Skin of body (tissue), 1 donor: ENCODE measurements at regions not wholly inside any gene's neighbourhood (a gene's known extent, or its start where the extent isn't known, plus 50 kb on each side); places are given as distances from the start of the nearest gene placed in this dataset.
A peak's percentile ranks its signal among the peaks of the same experiment; 100 is the strongest.
"Not testable (repeated sequence)": the region's sequence is repeated elsewhere in the genome, so short reads cannot be mapped to it uniquely, and the experiment has no call there.

Source experiments
- DNase-seq: peaks from one replicate; lab custom pipeline; 2025; lab: John Stamatoyannopoulos, UW

DNA sequence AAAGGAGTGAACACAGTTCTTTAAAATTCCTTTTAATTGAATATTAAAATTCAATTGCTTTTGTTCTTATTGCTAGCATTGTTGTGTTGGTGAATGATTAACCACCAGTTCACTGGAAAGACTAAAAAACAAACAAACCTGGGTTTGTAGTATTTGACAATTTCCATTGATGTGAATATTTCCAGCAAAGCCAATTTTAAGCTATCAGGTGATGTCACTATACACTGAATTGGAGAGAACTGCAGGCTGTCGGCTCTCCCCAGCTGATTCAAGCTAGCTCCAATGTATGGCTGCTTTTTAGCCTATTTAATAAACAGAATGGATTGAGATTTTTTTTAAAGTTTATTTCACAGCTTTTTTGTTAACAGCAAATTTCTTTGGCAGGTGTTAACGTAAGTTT lies 1753.6 kb upstream of the SEL1L start:
- no peak for DNase-seq

DNA sequence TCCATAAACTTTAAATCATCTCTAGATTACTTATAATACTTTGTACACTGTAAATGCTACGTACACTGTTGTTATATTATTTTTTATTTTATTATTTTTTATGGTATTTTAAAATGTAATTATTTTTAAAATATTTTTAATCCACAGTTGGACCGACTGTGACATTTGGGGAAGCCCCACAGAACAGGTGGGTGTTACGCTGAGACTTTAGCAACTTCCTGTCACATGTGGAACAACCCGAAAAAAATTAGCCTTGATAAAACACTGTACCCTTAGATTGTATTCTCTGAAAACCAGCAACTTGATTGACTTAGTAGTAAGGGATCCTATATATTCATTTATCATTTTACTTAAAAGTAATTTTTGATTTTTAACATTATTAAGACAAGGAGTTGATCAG lies 1755.7 kb upstream of the SEL1L start:
- DNase-seq = no peak

DNA sequence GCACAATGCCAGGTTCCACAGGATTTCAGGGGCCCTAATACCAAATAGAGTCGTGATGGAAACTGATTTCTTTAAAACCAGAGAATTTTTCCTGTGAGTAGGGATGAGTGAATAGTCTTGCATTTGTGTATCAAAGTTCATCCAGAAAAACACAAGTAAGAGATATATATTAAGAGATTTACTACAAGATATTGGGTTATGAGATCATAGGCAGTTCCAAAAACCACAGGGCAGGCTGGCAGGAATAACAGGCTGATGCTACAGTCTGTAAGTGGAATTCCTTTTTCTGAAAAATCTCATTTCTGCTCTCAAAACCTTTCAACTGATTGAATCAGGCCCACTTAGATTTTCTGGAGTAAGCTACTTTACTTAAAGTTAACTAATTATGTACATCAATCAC lies 1756.2 kb upstream of the SEL1L start:
- no peak for DNase-seq

DNA sequence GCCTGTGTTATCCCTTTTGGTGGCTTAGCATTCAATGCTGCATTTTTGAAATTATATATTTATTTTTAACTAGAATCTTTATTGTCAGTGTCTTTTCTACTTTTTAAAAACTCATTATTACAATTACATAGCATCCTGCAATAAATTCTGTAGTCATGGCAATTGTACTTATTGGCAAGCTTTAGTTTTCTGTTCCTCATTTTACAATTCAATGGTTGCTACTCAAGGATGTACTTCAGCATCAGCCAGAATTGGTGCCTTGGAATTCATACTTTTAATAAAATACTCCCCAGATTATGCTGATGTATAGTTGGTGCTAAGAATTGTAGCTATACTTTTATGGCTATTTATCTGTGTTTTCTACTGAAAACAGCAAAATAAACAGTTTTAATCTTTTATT lies 1756.8 kb upstream of the SEL1L start:
- DNase-seq = no peak

DNA sequence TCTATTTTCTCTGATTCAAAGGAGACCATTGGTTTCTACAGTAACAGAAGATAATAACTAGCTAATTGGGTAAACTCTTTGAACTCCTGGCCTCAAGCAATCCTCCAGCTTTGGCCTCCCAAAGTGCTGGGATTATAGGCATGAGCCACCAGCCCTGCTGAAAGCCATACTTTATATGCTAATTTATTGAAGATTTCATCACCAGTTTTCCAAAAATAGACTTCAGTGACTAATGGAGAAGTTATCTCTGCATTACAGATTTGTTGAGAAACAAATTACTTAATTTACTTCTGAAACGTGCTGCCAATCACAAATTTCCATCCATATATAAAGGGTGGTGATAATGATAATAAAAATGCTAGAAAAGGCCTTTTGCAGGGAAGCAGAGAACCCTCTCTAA lies 1758.1 kb upstream of the SEL1L start:
- DNase-seq = no peak

DNA sequence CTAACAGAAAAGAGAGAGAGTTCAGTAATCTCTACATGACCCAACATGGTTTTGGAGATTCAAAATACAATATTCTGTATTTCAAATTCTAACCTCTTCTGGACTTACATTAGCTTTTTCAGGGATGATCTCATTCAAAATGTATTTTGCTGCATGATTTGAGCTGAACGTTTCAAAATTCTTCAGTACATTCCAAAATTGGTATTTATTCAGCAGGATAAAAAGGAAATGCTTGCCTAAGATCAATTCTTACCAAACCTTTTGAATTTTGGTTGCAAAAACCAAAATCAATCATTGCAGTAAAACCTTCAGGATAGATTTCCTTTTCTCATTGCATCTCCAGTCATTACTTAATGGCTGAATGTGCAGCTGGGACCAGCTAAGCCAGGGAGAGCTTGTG lies 1761.3 kb upstream of the SEL1L start:
- no peak for DNase-seq

DNA sequence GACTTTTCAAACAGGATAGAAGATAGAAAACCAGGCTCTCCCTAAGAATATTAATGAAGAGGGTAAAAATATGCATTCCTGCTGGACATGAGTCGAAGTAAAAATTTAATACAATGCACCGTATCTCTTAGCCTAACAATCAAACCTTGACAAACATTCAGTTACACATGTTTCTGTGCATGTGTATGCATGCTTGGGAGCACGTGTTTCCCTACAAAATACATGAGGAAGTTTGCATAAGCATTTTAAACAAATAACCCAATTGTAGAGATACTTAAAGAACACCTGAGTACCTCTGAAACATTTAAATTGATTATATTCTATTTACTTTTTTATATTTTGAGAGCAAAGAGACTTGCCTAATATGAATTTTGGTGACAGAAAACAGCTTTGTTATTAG lies 1763.7 kb upstream of the SEL1L start:
- no peak for DNase-seq

DNA sequence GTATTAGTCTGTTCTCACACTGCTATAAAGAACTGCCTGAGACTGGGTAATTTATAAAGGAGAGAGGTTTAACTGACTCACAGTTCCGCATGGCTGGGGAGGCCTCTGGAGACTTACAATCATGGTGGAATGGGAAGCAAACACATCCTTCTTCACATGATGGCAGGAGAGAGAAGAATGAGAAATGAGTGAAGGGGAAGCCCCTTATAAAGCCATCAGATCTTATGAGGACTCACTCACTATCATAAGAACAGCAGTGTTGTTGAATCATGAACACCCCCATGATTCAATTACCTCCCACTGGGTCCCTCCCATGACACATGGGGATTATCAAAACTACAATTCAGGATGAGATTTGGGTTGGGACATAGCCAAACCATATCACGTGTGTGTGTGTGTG lies 1764.4 kb upstream of the SEL1L start:
- not testable (repeated sequence) for DNase-seq

DNA sequence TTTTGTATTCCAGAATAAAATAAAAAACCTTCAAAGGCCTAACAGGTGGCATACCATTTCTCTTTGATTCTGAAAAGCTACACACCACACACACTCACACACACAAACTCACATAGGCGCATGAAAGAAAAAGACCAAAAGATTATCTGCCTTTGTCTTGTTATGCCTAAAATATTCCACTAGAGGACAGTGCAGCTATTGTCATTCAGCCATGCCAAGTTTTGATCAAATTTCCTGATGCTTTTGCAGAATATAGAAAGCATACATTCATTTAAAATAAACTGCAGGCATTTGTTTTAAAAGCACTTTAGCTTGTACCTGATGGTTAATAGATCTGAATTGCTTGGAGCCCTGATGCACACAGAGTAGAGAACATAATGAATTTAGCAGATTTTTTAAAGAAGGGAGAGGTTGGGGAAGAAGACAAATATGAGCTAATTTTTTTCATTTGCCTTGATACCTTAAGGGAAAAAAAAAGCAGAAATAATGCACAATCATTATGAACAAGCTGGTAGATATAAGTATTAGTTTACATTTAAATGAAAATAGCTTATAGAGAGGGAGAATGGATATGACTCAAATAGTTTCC lies 1766.9 kb upstream of the SEL1L start:
- peak; percentile 63 for DNase-seq

DNA sequence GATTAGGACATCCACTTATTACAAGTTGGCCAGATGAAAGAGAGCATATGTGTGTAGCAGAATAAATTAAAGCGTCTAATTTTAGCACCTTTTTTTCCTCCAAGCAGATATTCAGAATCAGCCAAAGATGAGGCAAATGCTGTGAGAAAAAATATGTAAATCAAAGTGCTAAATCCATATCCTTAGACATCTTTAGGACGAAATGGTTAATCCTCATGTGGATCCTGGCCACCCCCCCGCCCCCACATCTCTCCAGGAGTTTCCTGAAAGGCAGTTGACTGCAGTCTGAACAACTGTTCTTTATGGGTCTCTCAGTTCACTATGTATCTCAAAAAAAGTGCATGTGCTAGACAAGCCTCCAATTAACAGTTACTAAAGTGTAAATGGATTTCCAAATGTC lies 1768.1 kb upstream of the SEL1L start:
- no peak for DNase-seq

DNA sequence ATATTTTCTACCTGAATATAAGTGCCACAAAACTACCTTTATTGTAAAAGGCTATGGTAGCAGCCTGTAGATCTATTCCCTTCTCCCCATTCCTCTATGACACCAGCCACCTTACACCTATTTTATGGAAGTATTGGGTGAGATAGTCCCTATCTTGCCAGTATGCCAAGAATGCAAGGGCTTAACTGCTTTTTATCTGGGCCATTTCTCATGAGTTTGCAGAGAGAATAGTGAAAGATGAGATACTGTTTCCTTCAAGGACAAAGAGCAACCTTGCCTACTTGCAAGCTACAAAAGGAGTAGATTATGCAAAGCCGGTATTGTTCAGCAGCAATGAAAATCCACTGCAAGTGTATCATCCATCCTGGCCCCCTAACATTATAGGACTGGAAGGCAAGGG lies 1775.6 kb upstream of the SEL1L start:
- no peak for DNase-seq

DNA sequence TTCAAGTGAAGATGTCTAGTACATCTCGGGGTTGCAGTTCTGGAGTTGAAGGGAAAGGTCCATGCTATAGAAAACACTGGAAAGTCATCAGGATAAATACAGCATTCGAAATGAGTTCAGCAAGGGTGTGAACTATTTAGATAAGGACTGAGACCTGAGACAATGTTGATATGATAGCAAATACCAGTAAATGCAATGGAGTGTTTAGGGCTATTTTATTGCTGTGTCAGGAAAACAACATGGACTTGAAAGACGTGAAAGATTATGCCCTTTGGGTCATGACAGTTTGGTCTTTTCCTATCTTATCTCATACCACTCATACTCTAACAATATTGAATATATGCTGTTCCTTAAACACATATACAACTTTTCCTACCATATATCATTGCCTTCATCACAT lies 1776.2 kb upstream of the SEL1L start:
- no peak for DNase-seq

DNA sequence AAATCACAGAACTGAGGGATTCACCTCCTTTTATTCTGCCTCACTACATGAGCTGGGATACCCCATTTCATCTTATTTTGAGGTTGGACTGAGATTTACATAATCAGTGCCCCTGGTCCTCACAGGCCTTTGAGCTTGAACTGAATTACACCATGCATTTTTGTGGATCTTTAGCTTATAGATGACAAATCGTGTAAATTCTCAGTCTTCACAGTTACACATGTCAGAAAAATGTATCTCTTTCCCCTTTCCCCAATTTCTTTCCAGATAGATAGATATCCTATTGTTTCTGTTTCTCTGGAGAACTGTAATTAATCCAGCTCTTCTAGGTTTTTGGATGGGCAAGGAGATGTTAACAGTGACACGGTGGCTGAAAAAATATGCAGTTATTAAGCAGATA lies 1778.9 kb upstream of the SEL1L start:
- DNase-seq = no peak

DNA sequence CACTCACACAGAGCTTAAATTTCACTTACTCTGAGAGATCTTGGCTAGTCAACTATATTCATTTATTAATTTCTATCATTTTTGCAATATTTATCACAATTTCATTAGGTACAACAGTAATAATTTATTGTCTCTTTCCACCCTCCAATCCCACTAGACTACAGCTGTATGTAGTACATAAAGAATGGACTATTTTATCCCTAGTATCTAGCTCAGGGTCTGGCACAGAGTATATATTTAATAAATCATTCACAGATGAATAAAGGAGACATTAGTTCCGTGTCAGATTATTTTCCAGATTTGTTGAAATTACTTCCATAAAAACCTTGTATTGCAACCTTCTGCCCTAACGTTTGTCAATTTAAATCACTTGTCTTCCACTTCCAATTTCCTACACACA lies 1781.1 kb upstream of the SEL1L start:
- DNase-seq = no peak

DNA sequence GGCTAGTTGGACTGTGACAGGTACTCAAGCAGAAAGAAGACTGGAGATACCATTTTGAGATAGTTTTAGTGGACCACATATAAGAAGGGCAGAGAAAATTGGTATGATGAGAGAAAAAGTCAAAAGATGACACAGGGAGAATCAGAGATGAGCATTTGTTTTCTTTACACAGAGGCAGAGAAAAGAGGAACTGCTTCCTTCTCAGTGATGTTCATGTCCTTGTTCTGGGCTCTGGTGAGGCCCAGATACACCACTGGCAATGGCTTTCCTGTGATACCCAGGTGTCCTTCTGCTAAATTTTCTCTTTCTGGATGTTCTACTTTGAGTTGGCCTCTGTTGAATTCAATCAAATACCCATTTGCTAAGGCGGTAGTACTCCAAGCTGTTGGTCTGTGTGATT lies 1782.7 kb upstream of the SEL1L start:
- DNase-seq = no peak

DNA sequence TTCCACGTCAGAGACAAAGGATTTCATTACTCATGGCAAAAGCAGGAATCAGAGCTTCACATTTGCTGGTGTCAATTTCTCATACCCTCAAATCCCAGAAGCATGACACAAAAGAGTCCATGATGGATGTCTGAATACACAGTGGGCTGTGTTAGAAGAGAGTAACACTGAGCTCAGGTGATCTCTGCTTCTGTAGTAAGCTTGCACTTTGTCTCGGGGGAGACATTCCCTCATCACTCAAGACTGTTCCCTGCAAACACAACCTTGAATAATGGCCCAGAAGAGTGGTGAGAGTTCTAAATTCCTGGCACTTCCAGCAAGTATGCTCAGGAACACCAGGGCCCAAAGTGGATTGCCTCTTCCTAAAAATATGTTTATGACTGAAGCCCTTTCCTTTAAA lies 1787.2 kb upstream of the SEL1L start:
- DNase-seq = no peak

DNA sequence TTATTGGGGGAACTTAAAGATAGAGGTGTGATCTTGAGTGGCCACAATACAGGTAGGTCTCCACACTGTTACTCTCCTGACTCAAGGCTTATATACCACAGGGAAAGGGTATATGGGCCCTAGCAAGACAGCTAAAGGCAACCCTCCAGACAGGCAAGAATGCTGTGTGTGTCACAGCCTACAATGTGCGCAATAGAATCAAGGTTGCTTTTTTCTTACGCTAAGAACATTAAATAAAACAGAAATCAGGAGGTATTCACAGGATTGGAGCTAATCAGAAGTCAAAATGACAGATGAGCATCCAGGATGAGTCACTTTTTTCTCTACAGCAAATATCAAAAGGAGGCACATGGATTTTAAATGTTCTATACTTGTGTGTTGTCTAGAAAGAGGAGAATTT lies 1797.9 kb upstream of the SEL1L start:
- DNase-seq = no peak

DNA sequence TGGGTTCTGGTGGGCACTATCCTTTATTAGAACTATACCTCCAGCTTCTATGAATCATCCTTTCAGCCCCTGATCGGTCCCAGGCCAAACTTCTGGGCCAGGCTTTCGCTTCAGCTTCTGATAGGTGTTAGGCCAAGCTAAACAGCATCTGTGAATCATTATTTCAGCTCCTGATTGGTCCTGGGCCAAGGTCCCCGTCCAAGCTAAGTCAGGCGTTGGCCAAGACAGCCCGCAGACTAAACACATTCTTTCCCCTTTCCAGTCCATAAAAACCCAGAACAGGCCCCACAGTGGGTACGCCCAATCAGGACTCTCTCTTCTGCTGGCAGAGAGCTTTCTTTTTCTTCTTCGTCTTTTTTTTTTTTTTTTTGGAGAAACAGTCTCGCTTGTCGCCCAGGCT lies 1808.9 kb upstream of the SEL1L start:
- DNase-seq = peak; percentile 0

DNA sequence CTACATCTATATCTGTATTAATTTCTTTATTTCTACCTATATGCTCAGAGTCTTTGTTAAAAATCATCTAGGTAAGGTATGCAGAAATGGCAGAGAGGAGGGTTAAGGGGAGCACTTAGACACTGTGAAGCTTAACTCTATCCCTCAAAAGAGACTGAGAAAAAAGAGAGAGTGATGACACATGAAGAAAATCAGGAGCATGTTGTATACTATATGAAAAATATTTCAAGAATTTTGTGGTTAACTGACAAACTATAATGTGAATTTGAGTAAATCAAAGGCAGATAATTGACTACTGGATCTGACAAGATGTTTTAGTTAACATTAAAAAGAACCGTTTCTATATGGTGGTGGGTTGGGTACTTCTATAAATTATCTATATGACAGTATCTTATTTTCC lies 1814.2 kb upstream of the SEL1L start:
- no peak for DNase-seq

DNA sequence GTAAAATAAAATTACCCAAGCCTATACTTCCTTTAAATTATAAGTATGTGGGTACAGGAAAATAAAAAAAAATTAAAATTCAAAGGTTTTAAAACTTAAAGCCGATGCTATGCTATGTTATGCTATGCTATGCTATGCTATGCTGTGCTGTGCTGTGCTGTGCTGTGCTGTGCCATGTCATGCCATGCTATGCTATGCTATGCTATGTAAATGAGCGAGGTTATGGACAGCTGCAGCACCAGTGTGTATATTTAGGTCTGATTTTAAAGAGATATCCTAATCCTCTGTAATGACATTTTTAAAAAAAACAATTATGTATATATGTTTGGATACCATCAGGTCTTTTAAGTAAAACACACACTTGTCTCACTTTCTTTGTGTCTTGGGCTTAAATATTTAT lies 1822.0 kb upstream of the SEL1L start:
- DNase-seq = no peak

DNA sequence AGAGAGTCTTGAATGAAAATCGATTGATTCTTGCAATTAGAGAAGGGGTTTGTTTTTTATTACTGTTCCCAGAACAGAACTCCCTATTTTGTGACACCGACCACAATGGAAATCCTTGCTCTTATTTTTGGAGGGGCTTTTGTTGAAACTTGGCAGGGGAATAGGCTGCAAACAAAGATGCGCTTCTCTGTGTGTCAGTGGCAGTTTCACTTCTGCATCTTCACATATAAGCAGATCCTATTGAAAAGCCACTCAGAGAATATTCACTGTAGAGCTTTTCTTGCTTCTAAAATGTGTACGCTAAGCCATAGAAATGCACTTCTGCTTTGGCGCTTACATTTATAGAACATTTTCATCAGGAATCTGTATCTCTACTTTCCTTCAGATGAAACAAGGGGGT lies 1822.4 kb upstream of the SEL1L start:
- no peak for DNase-seq

DNA sequence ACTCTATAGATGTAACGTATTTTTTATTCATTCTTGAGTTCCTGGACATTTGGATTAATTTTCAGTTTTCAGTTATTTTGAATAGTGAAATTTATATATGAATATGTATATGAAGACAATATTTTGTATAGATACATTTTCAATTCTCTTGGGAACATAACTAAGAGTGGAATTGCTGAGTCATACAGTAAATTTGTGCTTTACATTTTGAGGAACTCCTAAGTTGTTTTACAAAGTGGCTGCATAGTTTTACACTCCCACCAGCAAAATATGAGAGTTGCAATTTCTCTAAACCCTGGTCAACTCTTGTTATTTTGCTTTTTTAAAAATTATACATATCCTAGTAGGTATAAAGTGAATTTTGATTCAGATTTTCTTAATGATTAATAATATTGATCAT lies 1838.6 kb upstream of the SEL1L start:
- DNase-seq = no peak

DNA sequence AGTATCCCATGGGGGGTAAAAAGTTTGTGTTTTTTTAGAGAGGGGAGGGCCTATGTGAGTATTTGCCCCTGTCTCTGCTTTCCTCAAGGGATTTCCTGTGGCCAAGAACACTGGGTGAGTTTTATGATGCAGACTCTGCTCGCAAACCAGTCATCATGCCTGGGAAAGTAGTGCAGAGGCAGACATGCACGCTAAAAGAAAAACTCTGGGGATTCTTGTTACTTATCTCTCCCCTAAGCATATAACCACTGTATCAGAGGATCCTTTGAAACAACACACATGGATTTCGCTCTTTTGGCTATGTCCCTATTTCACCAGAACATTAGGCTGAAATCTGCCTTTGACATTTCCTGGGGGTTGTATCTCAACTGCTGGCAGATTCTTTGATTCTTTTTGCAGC lies 1845.8 kb upstream of the SEL1L start:
- DNase-seq = peak; percentile 31

DNA sequence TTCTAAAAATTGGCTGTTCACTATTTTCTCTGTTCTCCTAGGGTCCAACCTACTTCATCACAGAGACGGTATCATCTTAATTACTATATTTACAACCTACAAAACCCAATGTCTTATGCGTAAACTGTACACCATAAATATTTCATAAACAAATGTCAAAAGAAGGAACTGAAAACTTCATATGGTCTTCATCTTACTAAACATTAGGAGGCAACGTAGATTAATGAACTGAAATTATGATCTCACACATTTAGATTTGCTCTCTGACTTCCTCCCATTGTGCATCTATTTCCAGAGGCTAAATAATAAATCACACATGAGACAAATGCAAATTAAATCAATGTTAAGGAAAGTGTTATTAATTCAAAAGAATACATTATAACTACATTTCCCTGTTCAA lies 1850.6 kb upstream of the SEL1L start:
- DNase-seq = no peak

DNA sequence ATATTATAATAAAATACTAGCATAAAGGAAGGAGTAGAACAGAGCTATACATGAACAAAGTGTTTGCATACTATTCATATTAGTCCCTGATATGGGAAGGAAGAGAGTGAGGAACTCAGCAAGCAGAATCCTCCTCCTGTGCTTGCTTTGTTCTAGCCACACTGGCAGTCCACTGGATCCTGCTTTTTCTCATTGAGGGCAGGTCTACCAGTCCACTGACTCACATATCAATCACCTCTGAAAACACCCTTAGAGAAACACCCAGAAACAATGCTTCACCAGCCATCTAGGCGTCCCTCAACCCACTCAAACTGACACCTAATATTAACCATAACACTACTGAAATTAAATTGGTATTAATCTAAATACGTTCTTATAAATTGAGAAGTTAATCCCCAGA lies 1861.7 kb upstream of the SEL1L start:
- DNase-seq = no peak
